HG03378 (cell line): ENCODE measurements at regions not wholly inside any gene's neighbourhood (a gene's known extent, or its start where the extent isn't known, plus 50 kb on each side); places are given as distances from the start of the nearest gene placed in this dataset.

Experiments
- ATAC-seq: cut with Tn5 transposase; IDR thresholded peaks from one replicate; pipeline ENCODE4 v1.9.1; 2021; ENCODE audit warnings: mild to moderate bottlenecking, moderate library complexity; ENCODE audit not compliant: unreplicated experiment

- no peak for ATAC-seq
Measured at GRCh38 chr20:9920866-9921265, 82.0 kb upstream of the PAK5 start.

GRCh38 chr20:9919271-9920014 is 80.6 kb upstream of the PAK5 start:
- ATAC-seq = peak; percentile 94

GRCh38 chr20:9918348-9918747 is 79.5 kb upstream of the PAK5 start:
- no peak for ATAC-seq

- no peak for ATAC-seq
Measured at GRCh38 chr20:9916761-9917160, 77.9 kb upstream of the PAK5 start.

- ATAC-seq = peak; percentile 53
Measured at GRCh38 chr20:9912858-9913434, 74.1 kb upstream of the PAK5 start.

DNA sequence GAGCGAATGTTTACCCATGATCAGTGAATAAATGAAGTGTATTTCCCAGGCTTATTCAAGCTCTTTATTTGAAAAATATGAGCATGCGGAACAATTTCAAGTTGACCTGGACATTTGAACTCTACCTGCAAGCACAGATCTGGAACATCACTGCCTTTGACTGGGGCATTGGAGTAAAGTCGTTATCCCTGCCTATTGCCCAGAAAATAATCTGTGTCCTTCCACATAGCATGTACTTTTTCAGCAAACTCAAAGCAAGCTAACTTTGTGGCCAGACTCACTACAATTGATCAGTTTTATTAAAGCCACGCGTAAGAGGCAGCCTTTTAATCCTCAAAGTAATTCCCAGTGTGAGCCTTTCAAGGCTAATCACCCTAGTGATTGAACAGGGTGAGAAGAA is 73.4 kb upstream of the PAK5 start:
- ATAC-seq = no peak

DNA sequence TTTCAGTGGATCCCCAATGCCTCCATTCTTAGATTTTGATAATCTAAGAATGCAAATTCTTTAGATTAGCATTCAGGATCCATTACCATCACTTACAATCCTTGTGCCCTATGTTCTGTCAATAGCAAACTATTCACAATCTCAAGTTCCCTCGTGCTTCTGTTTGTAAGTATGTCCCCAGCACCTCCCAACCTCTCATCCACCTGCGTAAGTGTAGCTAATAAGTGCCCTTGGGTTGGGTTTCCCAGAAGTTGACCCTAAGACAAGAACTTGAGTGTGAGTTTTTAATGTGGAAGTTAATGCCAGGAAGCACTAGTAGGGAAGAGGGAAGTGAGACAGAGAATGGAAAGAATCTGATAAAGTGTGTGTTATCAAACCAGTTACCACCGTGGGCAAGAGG is 72.6 kb upstream of the PAK5 start:
- ATAC-seq = no peak

DNA sequence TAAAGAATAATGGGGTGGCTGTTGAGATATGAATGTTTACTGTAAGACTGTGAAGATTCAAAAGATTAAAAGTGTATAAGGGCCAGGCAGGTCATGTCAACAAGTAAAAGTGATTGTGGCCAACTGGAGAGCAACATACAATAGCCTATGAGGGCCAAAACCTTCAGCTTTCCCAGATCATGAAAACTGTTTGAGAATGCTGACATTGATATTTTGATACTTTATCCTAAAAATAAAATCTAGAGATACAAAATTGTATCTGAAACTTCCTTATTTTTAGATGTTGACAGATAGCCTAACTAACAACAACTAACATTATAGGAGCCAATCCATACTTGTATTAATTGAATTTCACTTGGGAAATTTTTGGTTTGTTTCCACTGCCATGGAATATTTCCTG is 70.3 kb upstream of the PAK5 start:
- no peak for ATAC-seq

GRCh38 chr20:9903048-9903655 is 64.3 kb upstream of the PAK5 start:
- ATAC-seq = no peak

DNA sequence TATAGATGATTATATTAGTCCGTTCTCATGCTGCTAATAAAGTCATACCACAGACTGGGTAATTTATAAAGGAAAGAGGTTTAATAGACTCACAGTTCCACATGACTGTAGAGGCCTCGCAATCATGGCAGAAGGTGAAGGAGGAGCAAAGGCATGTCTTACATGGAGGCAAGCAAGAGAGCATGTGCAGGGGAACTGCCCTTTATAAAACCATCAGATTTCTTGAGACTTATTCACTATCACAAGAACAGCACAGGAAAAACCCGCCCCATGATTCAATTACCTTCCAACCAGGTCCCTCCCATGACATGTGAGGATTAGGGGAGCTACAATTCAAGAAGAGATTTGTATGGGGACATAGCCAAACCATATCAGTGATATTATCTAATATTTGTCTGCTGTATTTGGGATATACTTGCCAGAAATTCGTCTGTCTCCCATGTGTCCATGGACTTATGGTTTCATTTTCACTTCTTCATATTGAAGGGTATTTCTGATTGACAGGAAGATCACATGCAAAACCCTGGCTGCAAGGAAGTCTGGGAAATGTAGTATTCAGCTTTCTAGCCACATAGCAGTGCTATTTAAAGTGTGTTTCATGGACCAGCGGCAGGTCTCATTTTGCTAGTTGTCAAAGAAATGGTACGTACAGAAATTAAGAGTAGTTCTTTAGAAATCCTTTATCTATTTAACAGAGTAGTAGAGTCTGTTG is 50.5 kb upstream of the PAK5 start:
- peak; percentile 60 for ATAC-seq
